Trophoblast cell (in vitro differentiated cells and primary cell): ENCODE measurements at regions not wholly inside any gene's neighbourhood (a gene's known extent, or its start where the extent isn't known, plus 50 kb on each side); places are given as distances from the start of the nearest gene placed in this dataset.
A peak's percentile ranks its signal among the peaks of the same experiment; 100 is the strongest.

Experiments used
- DNase-seq, 2 donors: peaks; one replicate each; pipeline ENCODE4 v3.0.0-alpha.2; 2016
- H2AFZ ChIP-seq: 2 replicates; pipeline ENCODE4 v1.6.1; 2013; ENCODE audit warnings: low read length, moderate library complexity, mild to moderate bottlenecking; ENCODE audit not compliant: insufficient read depth, poor library complexity
- H2AK5ac ChIP-seq: 2 replicates; pipeline ENCODE4 v1.6.1; 2013; ENCODE audit warnings: mild to moderate bottlenecking, low read length
- H2BK120ac ChIP-seq: 2 replicates; pipeline ENCODE4 v1.6.1; 2013; ENCODE audit warnings: low read length, mild to moderate bottlenecking, moderate library complexity; ENCODE audit not compliant: insufficient read depth, poor library complexity
- H2BK12ac ChIP-seq: 2 replicates; pipeline ENCODE4 v1.6.1; 2013; ENCODE audit warnings: mild to moderate bottlenecking, low read length, moderate library complexity
- H2BK5ac ChIP-seq: 2 replicates; pipeline ENCODE4 v1.6.1; 2013; ENCODE audit warnings: low read length, low read depth, moderate library complexity, mild to moderate bottlenecking; ENCODE audit not compliant: poor library complexity
- H3K14ac ChIP-seq: 2 replicates; pipeline ENCODE4 v1.6.1; 2013; ENCODE audit warnings: mild to moderate bottlenecking, low read length
- H3K18ac ChIP-seq: 2 replicates; pipeline ENCODE4 v1.6.1; 2013; ENCODE audit warnings: mild to moderate bottlenecking, low read length
- H3K23ac ChIP-seq: 2 replicates; pipeline ENCODE4 v1.6.1; 2013; ENCODE audit warnings: low read length
- H3K27ac ChIP-seq: 2 replicates; pipeline ENCODE4 v1.5.1; 2013; ENCODE audit warnings: low read depth, mild to moderate bottlenecking, inconsistent platforms, low read length, moderate library complexity
- H3K27me3 ChIP-seq: 2 replicates; pipeline ENCODE4 v1.6.1; 2013; ENCODE audit warnings: inconsistent platforms, mild to moderate bottlenecking, low read length, moderate library complexity; ENCODE audit not compliant: insufficient read depth
- H3K36me3 ChIP-seq, 2 experiments: 1 replicate in 1 of 2; 2 replicates in 1 of 2; pipeline ENCODE4 v1.6.1; 2013; ENCODE audit warnings: low read length in 2 of 2, mild to moderate bottlenecking in 2 of 2, moderate library complexity in 1 of 2; ENCODE audit not compliant: insufficient read depth in 2 of 2, control insufficient read depth in 1 of 2
- H3K4ac ChIP-seq: 2 replicates; pipeline ENCODE4 v1.6.1; 2013; ENCODE audit warnings: low read depth, mild to moderate bottlenecking, low read length, moderate library complexity
- H3K4me1 ChIP-seq, 2 experiments: 1 replicate in 1 of 2; 2 replicates in 1 of 2; pipeline ENCODE4 v1.6.1; 2013; ENCODE audit warnings: low read length in 2 of 2, mild to moderate bottlenecking in 2 of 2, moderate library complexity in 1 of 2; ENCODE audit not compliant: insufficient read depth in 2 of 2, control insufficient read depth in 1 of 2
- H3K4me2 ChIP-seq: 2 replicates; pipeline ENCODE4 v1.6.1; 2013; ENCODE audit warnings: inconsistent platforms, mild to moderate bottlenecking, low read length, moderate library complexity
- H3K4me3 ChIP-seq: 2 replicates; pipeline ENCODE4 v1.5.1; 2013; ENCODE audit warnings: mild to moderate bottlenecking, low read depth, low read length, inconsistent platforms
- H3K79me1 ChIP-seq: one replicate; pipeline ENCODE4 v1.6.1; 2013; ENCODE audit warnings: low read length
- H3K79me2 ChIP-seq: 2 replicates; pipeline ENCODE4 v1.6.1; 2013; ENCODE audit warnings: low read length, mild to moderate bottlenecking; ENCODE audit not compliant: control insufficient read depth, insufficient read depth, poor library complexity
- H3K9ac ChIP-seq: 2 replicates; pipeline ENCODE4 v1.6.1; 2013; ENCODE audit warnings: mild to moderate bottlenecking, low read length
- H3K9me3 ChIP-seq: 2 replicates; pipeline ENCODE4 v1.6.1; 2013; ENCODE audit warnings: low read depth, mild to moderate bottlenecking, control low read depth, inconsistent platforms, low read length; ENCODE audit not compliant: insufficient read depth
- H4K12ac ChIP-seq: 2 replicates; pipeline ENCODE4 v1.6.1; 2013; ENCODE audit warnings: low read depth, mild to moderate bottlenecking, low read length, moderate library complexity
- H4K8ac ChIP-seq: 2 replicates; pipeline ENCODE4 v1.6.1; 2013; ENCODE audit warnings: low read depth, mild to moderate bottlenecking, low read length, moderate library complexity
- H4K91ac ChIP-seq: one replicate; pipeline ENCODE4 v1.6.1; 2013; ENCODE audit warnings: low read depth, mild to moderate bottlenecking, low read length, moderate library complexity
- WGBS: extraction: QIAGEN DNeasy Blood & Tissue Kit; methylation state at CpG from one replicate; pipeline ENCODE4 v1.1.7; 2013; ENCODE audit warnings: missing lambda C conversion rate; ENCODE audit not compliant: insufficient read length, insufficient coverage; ENCODE audit errors: extremely low coverage; 5-methylcytosine and 5-hydroxymethylcytosine counted together

- Histone ChIP-seq H3K27ac (no peak overlapping the region), H3K18ac (no peak overlapping the region), H3K9ac (peak overlapping the region; percentile 42), H2AFZ (no peak overlapping the region), H3K14ac (no peak overlapping the region), H3K4me3 (no peak overlapping the region), H2AK5ac (no peak overlapping the region), H3K4ac (no peak overlapping the region), H3K4me1 (no peaks in the 10 kb centered on the region), H3K79me2 (no peaks in the 10 kb centered on the region), H2BK120ac (no peak overlapping the region), H3K79me1 (no peaks in the 10 kb centered on the region), H3K23ac (no peak overlapping the region), H2BK12ac (no peak overlapping the region), H2BK5ac (no peak overlapping the region), H3K9me3 (no peaks in the 10 kb centered on the region), H3K4me2 (no peak overlapping the region), H3K27me3 (no peaks in the 10 kb centered on the region), H4K91ac (no peak overlapping the region), H4K8ac (no peak overlapping the region), H3K36me3 (no peaks in the 10 kb centered on the region), H4K12ac (no peak overlapping the region)
- DNase-seq: no peak
- WGBS: no CpG with 5 or more reads among the region's 1 CpG
These were observed 543.8 kb downstream of the CSNK1G3 start for GRCh38 chr5:124055751-124056150.

- Histone ChIP-seq H3K18ac (no peak overlapping the region), H3K79me1 (no peaks in the 10 kb centered on the region), H3K4me2 (no peak overlapping the region), H2AFZ (no peak overlapping the region), H3K4me3 (no peak overlapping the region), H2BK120ac (no peak overlapping the region), H3K9ac (no peak overlapping the region), H4K12ac (no peak overlapping the region), H2BK5ac (no peak overlapping the region), H3K9me3 (no peaks in the 10 kb centered on the region), H3K4ac (no peak overlapping the region), H4K91ac (no peak overlapping the region), H3K27ac (no peak overlapping the region), H3K4me1 (no peaks in the 10 kb centered on the region), H3K23ac (no peak overlapping the region), H3K36me3 (no peaks in the 10 kb centered on the region), H4K8ac (no peak overlapping the region), H3K14ac (no peak overlapping the region), H2BK12ac (no peak overlapping the region), H2AK5ac (no peak overlapping the region), H3K27me3 (no peaks in the 10 kb centered on the region), H3K79me2 (no peaks in the 10 kb centered on the region)
- no peak for DNase-seq
These were observed 542.6 kb downstream of the CSNK1G3 start for GRCh38 chr5:124054564-124054963.

GRCh38 chr5:124053340-124053739, 541.4 kb downstream of the CSNK1G3 start:
- H3K4me3 ChIP-seq: no peak overlapping the region
- no peaks in the 10 kb centered on the region for H3K79me2 ChIP-seq
- no peak overlapping the region for H3K27ac ChIP-seq
- H3K9me3 ChIP-seq: no peaks in the 10 kb centered on the region
- H3K4me2 ChIP-seq: no peak overlapping the region
- no peak overlapping the region for H3K9ac ChIP-seq
- no peaks in the 10 kb centered on the region for H3K79me1 ChIP-seq
- H2BK5ac ChIP-seq: no peak overlapping the region
- no peak overlapping the region for H2BK12ac ChIP-seq
- H2BK120ac ChIP-seq: no peak overlapping the region
- H3K14ac ChIP-seq: no peak overlapping the region
- no peak overlapping the region for H3K23ac ChIP-seq
- H4K12ac ChIP-seq: no peak overlapping the region
- H4K91ac ChIP-seq: no peak overlapping the region
- no peak overlapping the region for H2AFZ ChIP-seq
- H2AK5ac ChIP-seq: no peak overlapping the region
- WGBS: no CpG with 5 or more reads among the region's 2 CpGs
- no peak for DNase-seq
- H3K18ac ChIP-seq: no peak overlapping the region
- no peak overlapping the region for H4K8ac ChIP-seq
- no peaks in the 10 kb centered on the region for H3K27me3 ChIP-seq
- H3K36me3 ChIP-seq: no peaks in the 10 kb centered on the region
- H3K4me1 ChIP-seq: no peaks in the 10 kb centered on the region
- H3K4ac ChIP-seq: no peak overlapping the region

- Histone ChIP-seq H2BK120ac (no peak overlapping the region), H3K4me3 (no peak overlapping the region), H2BK5ac (no peak overlapping the region), H3K4ac (no peak overlapping the region), H3K9ac (no peak overlapping the region), H4K12ac (no peak overlapping the region), H3K23ac (no peak overlapping the region), H3K4me2 (no peak overlapping the region), H3K36me3 (no peaks in the 10 kb centered on the region), H2BK12ac (no peak overlapping the region), H3K79me1 (no peaks in the 10 kb centered on the region), H3K14ac (no peak overlapping the region), H3K27ac (no peak overlapping the region), H3K79me2 (no peaks in the 10 kb centered on the region), H4K8ac (no peak overlapping the region), H3K18ac (no peak overlapping the region), H2AK5ac (no peak overlapping the region), H2AFZ (no peak overlapping the region), H3K4me1 (no peaks in the 10 kb centered on the region), H3K9me3 (no peaks in the 10 kb centered on the region), H4K91ac (no peak overlapping the region), H3K27me3 (no peaks in the 10 kb centered on the region)
- WGBS: no CpG with 5 or more reads among the region's 2 CpGs
- DNase-seq: no peak
These were observed 540.2 kb downstream of the CSNK1G3 start for GRCh38 chr5:124052201-124052600.
